NCI-H1694 (cell line): ENCODE measurements at regions not wholly inside any gene's neighbourhood (a gene's known extent, or its start where the extent isn't known, plus 50 kb on each side); places are given as distances from the start of the nearest gene placed in this dataset.
"Not testable (repeated sequence)": the region's sequence is repeated elsewhere in the genome, so short reads cannot be mapped to it uniquely, and the experiment has no call there.

Experiments used
- DNase-seq: peaks from one replicate; lab custom pipeline; 2025; lab: John Stamatoyannopoulos, UW

- no peak for DNase-seq
These were observed 94.9 kb upstream of the ABCB5 start for GRCh38 chr7:20520530-20520929.

GRCh38 chr7:20521243-20521642 is 94.2 kb upstream of the ABCB5 start:
- DNase-seq = no peak

- no peak for DNase-seq
These were observed 86.2 kb upstream of the ABCB5 start for GRCh38 chr7:20529260-20529659.

- DNase-seq = no peak
These were observed 82.6 kb upstream of the ABCB5 start for GRCh38 chr7:20532890-20533289.

- no peak for DNase-seq
These were observed 80.9 kb upstream of the ABCB5 start for GRCh38 chr7:20534543-20534942.

GRCh38 chr7:20535541-20535940 is 79.9 kb upstream of the ABCB5 start:
- DNase-seq = no peak

- DNase-seq = no peak
These were observed 76.3 kb upstream of the ABCB5 start for GRCh38 chr7:20539201-20539600.

- DNase-seq = no peak
These were observed 73.7 kb upstream of the ABCB5 start for GRCh38 chr7:20541608-20542349.

GRCh38 chr7:20542594-20542993 is 72.9 kb upstream of the ABCB5 start:
- no peak for DNase-seq

GRCh38 chr7:20543500-20543899 is 72.0 kb upstream of the ABCB5 start:
- no peak for DNase-seq

- no peak for DNase-seq
These were observed 70.5 kb upstream of the ABCB5 start for GRCh38 chr7:20545016-20545415.

GRCh38 chr7:20546958-20547357 is 68.5 kb upstream of the ABCB5 start:
- not testable (repeated sequence) for DNase-seq

GRCh38 chr7:20554072-20554471 is 61.4 kb upstream of the ABCB5 start:
- no peak for DNase-seq

GRCh38 chr7:20556091-20556490 is 59.4 kb upstream of the ABCB5 start:
- no peak for DNase-seq

GRCh38 chr7:20557116-20557515 is 58.4 kb upstream of the ABCB5 start:
- DNase-seq = no peak

- no peak for DNase-seq
These were observed 56.3 kb upstream of the ABCB5 start for GRCh38 chr7:20558963-20559716.

- DNase-seq = no peak
These were observed 55.6 kb upstream of the ABCB5 start for GRCh38 chr7:20559883-20560282.

GRCh38 chr7:20560325-20561180 is 54.9 kb upstream of the ABCB5 start:
- no peak for DNase-seq

- DNase-seq = no peak
These were observed 54.0 kb upstream of the ABCB5 start for GRCh38 chr7:20561466-20561865.

- DNase-seq = no peak
These were observed 53.6 kb upstream of the ABCB5 start for GRCh38 chr7:20561908-20562307.

GRCh38 chr7:20562461-20562860 is 53.0 kb upstream of the ABCB5 start:
- DNase-seq = no peak
